ENCODE measurements at regions not wholly inside any gene's neighbourhood (a gene's known extent, or its start where the extent isn't known, plus 50 kb on each side); places are given as distances from the start of the nearest gene placed in this dataset.

DNA sequence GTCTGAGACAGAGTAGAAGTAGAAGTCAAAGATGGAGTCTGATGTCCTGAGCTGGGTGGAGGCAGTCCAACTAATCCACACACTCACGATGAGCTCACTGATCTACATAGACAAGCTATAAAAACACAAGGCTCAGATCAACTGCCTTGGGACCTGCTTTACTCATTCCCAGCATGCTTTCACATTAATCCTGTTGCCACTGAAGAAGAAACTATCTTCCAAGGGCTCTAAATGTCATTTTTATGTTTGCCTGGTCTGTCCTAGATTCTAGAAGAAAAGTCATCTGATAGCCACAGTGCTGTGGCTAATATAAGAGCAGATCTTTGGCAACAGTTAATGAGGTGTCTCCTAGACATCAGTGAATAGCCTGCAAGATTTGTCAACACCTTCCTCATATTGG, 522.7 kb downstream of the NUF2 start:
- TF ChIP-seq, protein P1, sequence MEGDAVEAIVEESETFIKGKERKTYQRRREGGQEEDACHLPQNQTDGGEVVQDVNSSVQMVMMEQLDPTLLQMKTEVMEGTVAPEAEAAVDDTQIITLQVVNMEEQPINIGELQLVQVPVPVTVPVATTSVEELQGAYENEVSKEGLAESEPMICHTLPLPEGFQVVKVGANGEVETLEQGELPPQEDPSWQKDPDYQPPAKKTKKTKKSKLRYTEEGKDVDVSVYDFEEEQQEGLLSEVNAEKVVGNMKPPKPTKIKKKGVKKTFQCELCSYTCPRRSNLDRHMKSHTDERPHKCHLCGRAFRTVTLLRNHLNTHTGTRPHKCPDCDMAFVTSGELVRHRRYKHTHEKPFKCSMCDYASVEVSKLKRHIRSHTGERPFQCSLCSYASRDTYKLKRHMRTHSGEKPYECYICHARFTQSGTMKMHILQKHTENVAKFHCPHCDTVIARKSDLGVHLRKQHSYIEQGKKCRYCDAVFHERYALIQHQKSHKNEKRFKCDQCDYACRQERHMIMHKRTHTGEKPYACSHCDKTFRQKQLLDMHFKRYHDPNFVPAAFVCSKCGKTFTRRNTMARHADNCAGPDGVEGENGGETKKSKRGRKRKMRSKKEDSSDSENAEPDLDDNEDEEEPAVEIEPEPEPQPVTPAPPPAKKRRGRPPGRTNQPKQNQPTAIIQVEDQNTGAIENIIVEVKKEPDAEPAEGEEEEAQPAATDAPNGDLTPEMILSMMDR (IDR thresholded peaks at IDR 0.05) = no peak
- no peak for TF ChIP-seq POLR2A (IDR thresholded peaks at IDR 0.05)
